ENCODE measurements at regions not wholly inside any gene's neighbourhood (a gene's known extent, or its start where the extent isn't known, plus 50 kb on each side); places are given as distances from the start of the nearest gene placed in this dataset.

DNA sequence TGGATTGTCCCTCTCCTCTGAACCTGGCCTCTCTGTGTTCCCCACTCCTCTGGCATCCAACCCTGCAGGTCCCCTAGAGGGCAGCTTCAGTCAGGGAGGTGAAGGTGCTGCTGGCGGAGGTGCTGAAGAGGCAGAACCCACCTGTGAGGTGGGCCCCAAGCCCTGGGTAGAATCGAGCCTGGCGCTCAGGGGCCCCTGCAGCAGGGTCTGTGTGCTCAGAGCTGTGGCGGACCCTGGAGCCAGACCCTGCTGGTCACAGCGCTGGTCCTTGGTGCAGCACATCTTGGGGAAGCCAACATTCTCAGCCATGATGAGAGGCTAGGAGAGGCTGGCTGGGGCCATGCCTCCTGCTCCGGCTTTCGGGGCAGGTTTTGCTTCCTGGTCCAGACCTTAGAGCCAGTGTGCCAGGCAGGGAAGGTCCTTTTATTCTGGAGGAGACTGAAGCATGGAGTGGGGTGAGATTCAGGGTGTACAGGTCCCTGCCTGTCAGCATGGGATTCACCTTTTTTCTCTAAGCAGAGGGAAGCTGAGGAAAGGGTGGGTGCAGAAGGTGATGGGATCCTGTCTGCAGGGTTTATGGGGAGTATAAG, 54.7 kb upstream of the TAMM41 start:
- Histone ChIP-seq H3K27ac (ENCODE audit: low read depth, low read length) (no peak overlapping the region), H3K9me3 (ENCODE audit: control insufficient read depth, insufficient read depth, low read length) (no peaks in the 10 kb centered on the region), H3K27me3 (ENCODE audit: control insufficient read depth, low read length) (no peaks in the 10 kb centered on the region), H4K20me1 (ENCODE audit: control insufficient read depth, insufficient read depth, low read depth, low read length) (no peaks in the 10 kb centered on the region), H3K4me1 (ENCODE audit: control insufficient read depth, low read length) (no peaks in the 10 kb centered on the region), H3F3A (ENCODE audit: control insufficient read depth, insufficient read depth) (no peaks in the 10 kb centered on the region), H3K4me2 (ENCODE audit: low read length) (no peak overlapping the region), H3K79me2 (ENCODE audit: control insufficient read depth, low read length) (no peaks in the 10 kb centered on the region), H3K36me3 (ENCODE audit: control insufficient read depth, low read length) (no peaks in the 10 kb centered on the region), H3K9me2 (replicated peaks; ENCODE audit: control insufficient read depth, low read length) (no peaks in the 10 kb centered on the region), H3K4me3 (ENCODE audit: low read length) (no peak overlapping the region)
- TF ChIP-seq EZH2phosphoT487 (IDR thresholded peaks at IDR 0.05; ENCODE audit: borderline replicate concordance, low read length): no peak
- TF ChIP-seq, protein P1, sequence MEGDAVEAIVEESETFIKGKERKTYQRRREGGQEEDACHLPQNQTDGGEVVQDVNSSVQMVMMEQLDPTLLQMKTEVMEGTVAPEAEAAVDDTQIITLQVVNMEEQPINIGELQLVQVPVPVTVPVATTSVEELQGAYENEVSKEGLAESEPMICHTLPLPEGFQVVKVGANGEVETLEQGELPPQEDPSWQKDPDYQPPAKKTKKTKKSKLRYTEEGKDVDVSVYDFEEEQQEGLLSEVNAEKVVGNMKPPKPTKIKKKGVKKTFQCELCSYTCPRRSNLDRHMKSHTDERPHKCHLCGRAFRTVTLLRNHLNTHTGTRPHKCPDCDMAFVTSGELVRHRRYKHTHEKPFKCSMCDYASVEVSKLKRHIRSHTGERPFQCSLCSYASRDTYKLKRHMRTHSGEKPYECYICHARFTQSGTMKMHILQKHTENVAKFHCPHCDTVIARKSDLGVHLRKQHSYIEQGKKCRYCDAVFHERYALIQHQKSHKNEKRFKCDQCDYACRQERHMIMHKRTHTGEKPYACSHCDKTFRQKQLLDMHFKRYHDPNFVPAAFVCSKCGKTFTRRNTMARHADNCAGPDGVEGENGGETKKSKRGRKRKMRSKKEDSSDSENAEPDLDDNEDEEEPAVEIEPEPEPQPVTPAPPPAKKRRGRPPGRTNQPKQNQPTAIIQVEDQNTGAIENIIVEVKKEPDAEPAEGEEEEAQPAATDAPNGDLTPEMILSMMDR (IDR thresholded peaks at IDR 0.05; ENCODE audit: low read depth, low read length, poor library complexity, severe bottlenecking): no peak

DNA sequence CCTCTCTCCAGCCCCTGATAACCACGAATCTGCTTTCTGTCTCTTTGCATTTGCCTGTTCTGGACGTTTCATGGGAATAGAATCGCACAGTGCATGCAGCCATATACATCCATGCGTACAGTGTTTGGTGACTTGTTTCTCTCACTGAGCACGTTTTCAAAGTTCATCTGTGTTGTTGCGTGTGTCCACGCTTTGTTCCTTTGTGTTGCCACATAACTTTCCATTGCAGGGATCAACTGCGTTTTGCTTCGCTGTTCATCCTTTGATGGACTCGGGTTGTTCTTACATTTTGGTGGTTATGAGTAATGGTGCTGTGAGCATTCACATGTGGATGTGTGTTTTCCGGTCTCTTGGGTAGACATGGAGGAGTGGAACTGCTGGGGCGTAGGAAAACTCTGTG, 56.4 kb upstream of the TAMM41 start:
- Histone ChIP-seq H3K9me3 (ENCODE audit: control insufficient read depth, insufficient read depth, low read length) (no peaks in the 10 kb centered on the region), H3K4me3 (ENCODE audit: low read length) (no peak overlapping the region), H3K4me1 (ENCODE audit: control insufficient read depth, low read length) (no peaks in the 10 kb centered on the region)

DNA sequence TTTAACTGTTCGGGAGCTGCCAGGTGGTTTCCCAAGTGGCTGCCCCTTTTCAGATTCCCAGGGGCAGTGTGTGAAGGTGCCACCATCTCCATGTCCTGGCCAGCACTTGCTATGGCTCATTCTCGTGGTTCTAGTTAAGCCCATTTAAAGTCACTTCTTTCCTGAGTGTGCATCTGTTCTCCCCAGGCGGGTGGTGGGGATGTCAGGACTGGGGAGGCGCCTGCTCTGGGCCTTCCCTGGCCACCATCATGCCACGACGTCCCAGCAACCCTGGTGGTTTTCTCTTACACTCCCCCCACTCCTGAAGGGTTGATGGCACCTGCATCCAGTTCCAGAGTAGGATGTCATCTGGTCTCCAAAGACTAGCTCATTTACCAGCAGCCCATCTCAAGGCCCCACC, 56.8 kb upstream of the TAMM41 start:
- no peaks in the 10 kb centered on the region for H3K9me2 ChIP-seq (replicated peaks; ENCODE audit: control insufficient read depth, low read length)

More for the DNA sequence above, 56.4 kb upstream of the TAMM41 start:
- TF ChIP-seq, protein P1 (IDR thresholded peaks at IDR 0.05; ENCODE audit: low read depth, low read length, poor library complexity, severe bottlenecking): no peak
- no peak for TF ChIP-seq EZH2phosphoT487 (IDR thresholded peaks at IDR 0.05; ENCODE audit: borderline replicate concordance, low read length)
- H3K27ac ChIP-seq (ENCODE audit: low read depth, low read length): no peak overlapping the region
- H3F3A ChIP-seq (ENCODE audit: control insufficient read depth, insufficient read depth): no peaks in the 10 kb centered on the region
- no peaks in the 10 kb centered on the region for H3K9me2 ChIP-seq (replicated peaks; ENCODE audit: control insufficient read depth, low read length)
- no peaks in the 10 kb centered on the region for H3K79me2 ChIP-seq (ENCODE audit: control insufficient read depth, low read length)
- no peak overlapping the region for H3K4me2 ChIP-seq (ENCODE audit: low read length)
- H4K20me1 ChIP-seq (ENCODE audit: control insufficient read depth, insufficient read depth, low read depth, low read length): no peaks in the 10 kb centered on the region
- no peaks in the 10 kb centered on the region for H3K36me3 ChIP-seq (ENCODE audit: control insufficient read depth, low read length)
- no peaks in the 10 kb centered on the region for H3K27me3 ChIP-seq (ENCODE audit: control insufficient read depth, low read length)

More for the DNA sequence above, 56.8 kb upstream of the TAMM41 start:
- no peak overlapping the region for H3K4me3 ChIP-seq (ENCODE audit: low read length)
- H3K27me3 ChIP-seq (ENCODE audit: control insufficient read depth, low read length): no peaks in the 10 kb centered on the region
- H3K9me3 ChIP-seq (ENCODE audit: control insufficient read depth, insufficient read depth, low read length): no peaks in the 10 kb centered on the region
- H3K79me2 ChIP-seq (ENCODE audit: control insufficient read depth, low read length): no peaks in the 10 kb centered on the region
- no peaks in the 10 kb centered on the region for H3K36me3 ChIP-seq (ENCODE audit: control insufficient read depth, low read length)
- no peaks in the 10 kb centered on the region for H3F3A ChIP-seq (ENCODE audit: control insufficient read depth, insufficient read depth)
- H3K4me1 ChIP-seq (ENCODE audit: control insufficient read depth, low read length): no peaks in the 10 kb centered on the region
- TF ChIP-seq, protein P1 (IDR thresholded peaks at IDR 0.05; ENCODE audit: low read depth, low read length, poor library complexity, severe bottlenecking): no peak
- no peak for TF ChIP-seq EZH2phosphoT487 (IDR thresholded peaks at IDR 0.05; ENCODE audit: borderline replicate concordance, low read length)
- H3K4me2 ChIP-seq (ENCODE audit: low read length): no peak overlapping the region
- H3K27ac ChIP-seq (ENCODE audit: low read depth, low read length): no peak overlapping the region
- no peaks in the 10 kb centered on the region for H4K20me1 ChIP-seq (ENCODE audit: control insufficient read depth, insufficient read depth, low read depth, low read length)

All from DOHH2 (cell line).